NCI-H187 (cell line): ENCODE measurements at regions not wholly inside any gene's neighbourhood (a gene's known extent, or its start where the extent isn't known, plus 50 kb on each side); places are given as distances from the start of the nearest gene placed in this dataset.

Source experiments
- DNase-seq, 2 experiments: peaks; one replicate each; lab custom pipeline; 2025; lab: John Stamatoyannopoulos, UW

DNA sequence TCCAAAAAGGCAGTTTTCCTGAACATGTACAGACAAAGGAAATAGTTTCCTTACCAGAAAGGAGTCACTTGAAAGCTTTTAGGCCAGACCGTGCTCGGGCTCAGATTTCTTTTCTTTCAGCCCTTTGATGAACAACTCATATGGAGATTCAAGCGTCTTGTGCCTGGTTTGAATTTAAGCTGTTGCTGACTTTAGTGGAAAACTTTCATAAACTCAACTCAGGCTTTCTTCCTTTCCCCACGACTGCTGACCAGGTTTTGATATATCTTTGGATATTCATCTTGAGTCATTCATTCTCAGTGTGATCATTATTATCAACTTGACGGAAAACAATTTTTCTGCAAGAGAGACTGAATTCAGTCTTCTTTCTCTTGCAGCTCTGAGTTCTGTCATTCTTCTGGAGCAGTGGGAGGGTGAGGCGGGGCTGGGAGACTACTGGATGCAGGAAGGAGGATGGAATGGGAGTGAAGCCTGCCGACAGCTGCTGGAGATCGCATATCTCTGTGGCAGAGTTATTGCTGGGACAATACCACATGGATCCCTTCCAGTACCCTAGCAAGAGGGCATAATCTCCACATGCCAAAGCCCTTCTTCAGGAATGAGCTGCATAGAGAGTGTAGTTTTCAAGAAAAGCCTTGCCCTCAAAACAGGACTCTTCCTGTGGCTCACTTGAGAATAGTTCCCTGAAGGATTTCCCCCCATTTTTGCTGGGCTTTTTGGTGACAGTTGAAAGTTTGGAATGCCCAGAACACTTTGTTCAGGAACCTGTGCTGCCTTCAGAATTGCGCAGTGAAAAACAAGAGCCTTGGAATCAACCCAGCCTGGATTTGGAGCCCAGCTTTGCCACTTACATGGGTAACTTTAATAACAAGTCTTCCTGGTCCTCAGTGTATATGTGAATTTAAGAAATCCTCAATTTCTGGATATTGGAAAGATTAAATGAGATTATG lies 364.4 kb downstream of the ZNF521 start:
- DNase-seq, result no peak

DNA sequence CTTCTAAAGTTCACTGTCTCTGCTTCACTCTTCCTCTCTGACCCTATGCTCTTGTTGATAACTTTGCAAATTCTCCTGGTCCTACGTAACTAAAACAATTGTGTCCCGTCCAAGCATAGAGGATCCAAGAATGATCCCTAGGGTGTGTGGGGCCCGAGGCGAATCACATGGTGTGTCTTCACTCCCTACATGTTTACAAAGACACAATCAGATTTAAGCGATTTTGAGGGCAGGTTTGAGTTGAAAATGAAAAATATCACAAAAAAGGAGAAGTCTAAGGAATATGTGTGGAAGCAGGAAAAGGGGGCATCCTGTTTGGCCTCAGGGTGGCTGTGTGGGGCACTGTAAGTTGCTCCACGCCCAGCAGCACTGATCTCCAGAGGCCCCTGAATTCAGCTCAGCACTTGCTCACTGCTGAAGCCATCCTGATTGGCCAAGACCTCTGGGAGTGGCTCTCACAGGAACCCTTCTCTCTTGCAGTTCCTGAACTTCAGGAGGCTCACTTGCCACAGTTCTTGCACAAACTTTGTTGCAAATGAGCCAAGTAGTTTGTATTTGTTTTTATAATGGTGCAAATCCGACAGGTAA lies 363.6 kb downstream of the ZNF521 start:
- DNase-seq, result no peak

DNA sequence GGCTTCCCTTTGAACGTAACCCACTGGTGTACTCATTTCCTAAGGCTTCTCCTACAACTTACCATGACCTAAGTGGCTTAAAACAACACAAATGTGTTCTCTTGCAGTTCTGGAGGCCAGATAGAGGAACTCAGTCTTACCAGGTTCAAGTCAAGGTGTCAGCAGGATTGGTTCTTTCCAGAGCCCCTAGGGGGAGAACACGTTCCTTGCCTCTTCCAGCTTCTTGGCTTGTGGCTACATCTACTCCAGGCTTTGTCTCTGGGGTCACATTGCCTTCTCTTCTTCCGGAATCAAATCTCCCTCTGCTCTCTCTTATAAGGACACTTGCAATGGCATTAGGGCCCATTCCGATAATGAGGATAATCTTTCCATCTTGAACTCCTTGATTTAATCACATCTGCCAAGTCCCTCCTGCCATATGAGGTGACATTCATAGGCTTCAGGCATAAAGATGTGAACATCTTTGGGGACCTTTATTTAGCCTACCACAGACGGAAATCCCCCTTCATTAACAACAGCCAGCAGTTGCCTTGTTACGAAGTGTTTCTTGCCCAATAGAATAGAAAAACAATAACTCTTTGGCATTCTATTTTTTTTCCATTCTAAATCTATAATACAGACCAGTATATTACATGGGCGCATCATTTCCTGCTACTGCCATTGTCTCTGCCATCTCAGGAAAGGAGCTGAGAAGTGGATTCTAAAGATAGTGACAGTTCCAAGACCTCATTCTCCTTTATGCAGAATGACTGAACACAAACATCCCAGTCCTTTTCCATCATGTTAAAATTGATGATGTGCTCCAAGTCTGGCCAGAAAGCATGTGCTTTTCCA lies 362.0 kb downstream of the ZNF521 start:
- DNase-seq, result no peak

DNA sequence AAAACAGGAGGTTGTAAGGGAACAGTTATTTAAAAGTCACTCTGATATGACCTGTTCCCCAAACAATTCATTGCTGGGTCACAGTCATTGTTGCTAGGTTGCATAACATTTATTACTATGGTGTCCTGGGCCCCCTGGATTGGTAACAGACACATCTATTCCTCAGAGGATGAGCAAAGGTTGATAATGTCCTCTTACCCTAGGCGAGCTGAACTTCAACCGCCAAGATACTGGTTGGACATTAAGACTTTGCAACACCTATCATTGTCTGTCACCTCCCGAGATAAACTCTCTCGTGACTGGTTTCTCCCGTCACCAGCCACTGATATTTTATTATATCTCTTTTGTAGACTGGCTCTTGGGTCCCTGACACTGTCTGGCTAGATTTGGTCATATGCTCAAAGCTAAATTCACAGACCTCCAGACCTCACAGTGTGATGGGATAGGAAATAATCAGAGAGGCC lies 361.3 kb downstream of the ZNF521 start:
- no peak for DNase-seq

DNA sequence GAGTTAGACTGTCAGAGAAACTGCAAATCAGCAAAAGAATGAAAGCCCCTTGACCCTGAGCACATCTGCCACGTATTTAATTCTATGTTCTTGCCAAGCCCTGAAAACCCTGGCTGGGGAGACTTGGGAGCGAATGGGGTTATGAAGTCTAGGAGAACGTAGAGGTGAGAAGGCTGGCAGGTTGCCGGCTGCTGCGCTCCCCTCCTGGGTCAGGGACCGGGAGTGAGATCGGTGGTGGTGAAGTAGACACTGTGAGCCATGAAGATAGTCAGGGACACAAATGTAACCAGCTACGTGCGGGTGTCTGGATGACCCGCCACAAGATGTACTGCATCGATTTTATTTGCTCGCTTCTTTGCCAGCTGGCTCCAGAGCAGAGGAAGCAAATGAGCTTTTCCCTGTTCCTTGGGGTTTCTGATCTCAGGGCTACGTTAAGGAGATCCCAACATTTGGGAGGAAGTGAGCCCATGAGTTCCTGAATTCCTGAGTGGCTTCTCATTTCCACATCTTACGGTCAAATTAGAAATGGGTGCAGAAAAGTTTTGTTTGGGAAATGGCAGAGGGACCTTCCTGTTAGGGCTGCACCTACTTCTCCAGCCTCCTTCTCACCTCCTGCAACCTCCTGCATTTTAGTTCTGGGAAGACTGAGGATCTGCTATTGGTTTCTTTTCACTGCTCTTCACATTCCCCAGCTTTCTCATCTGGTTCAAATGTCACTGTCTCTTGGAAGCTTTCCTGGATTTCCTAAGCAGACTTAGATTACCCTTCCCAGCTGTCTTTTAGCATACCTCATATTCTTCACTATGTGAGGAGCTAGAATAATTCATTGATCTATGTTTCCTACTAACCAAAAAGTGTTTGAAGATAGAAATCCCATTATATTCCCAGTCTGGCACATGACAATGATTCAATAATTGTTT lies 360.6 kb downstream of the ZNF521 start:
- DNase-seq, result no peak

DNA sequence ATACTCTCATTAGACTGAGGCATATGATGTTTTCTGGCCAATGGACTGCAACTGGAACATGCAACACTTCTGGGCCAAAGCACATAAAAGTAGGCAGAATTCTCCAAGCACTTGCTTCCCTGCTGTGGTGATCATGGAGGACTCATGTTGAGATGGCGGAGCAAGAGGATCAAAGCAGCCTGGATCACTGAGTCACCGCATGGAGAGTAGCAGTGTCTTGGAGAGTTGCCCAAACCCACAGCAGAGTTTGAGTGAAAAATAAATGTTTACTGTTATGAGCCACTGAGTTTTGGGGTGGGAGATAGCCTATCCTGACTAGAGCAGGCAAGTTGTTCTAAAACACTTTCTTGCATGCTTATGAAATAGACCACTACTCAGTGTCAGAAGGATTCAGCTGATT lies 359.5 kb downstream of the ZNF521 start:
- DNase-seq, result no peak

DNA sequence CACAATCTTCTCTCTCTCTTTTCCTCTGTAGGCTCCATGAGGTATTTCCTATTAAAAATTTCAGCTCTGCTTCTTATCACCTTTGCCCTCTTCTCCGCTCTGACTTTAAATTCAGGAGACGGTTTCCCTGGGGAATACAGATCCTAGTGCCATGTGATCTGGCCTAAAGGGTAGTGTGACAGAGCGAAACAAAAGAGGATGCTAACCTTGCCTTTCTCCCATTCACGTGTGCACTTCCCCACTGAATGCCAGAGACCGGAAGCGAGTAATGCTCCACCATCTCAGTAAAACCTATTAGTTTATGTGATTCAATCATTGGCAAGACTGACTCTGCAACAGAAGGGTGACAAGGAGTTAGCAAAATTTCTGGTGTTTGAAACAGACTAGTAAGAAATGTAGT lies 358.3 kb downstream of the ZNF521 start:
- no peak for DNase-seq

DNA sequence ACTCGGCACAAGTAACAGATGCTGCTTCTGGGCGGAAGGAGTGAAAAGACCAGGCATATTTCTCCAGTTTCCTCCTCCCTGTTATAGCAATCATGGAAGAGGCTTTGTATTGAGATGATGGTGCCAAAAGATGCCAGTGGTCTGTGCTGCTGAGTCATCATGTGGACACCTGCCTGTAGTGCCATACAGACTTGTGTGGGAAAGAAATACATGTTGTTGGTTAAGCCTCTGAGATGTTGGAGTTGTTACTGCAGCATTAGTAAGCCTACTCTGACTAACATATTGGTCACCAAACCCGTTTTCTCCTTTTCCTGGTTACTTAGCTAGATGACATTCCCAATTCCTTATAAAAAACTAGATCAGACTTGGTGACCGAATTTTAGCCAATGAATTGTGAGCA lies 356.9 kb downstream of the ZNF521 start:
- no peak for DNase-seq

DNA sequence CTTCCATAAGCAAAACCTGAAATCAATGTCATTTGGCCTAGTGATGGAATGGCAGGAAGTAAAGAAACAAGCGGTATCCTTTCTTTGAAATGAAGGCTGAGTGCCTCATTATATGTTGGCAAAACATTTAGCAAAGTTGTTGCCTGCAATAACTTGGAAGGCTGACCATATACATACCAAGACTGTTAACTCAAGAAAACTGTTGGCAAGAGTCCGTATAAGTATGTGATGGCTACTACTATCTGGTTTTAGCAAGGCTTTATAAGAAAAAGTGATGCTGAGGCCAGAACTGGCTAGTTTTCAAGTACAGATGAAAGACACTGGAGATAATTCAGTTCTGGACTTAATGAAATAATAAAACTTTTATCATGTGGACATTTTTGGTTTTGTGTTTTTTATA lies 356.2 kb downstream of the ZNF521 start:
- no peak for DNase-seq

DNA sequence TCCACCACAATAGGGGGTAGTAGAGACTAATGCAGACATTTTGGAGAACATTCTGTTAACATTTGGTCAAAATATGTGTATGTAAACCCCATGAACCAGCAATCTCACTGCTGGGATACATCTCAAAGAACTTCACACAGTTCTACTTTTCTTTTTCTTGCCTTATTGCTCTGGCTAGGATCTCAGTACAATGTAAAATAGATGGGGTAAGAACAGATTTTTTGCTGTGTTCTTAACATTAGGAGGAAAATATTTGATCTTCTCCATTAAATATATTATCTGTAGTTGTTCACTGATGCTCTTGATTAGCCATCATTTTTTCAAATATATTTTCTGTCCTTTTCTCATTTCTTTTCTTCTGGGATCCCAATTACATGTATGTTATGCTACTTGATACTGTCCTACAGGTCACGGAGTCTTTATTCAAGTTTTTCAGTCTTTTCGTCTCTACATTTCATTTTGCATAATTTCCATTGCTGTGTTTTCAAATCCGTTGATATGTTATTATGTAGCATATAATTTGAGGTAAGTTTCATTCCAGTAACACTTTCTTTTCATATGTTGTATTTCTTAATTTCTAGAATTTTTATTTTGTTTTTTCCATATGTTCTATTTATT lies 352.2 kb downstream of the ZNF521 start:
- DNase-seq, result no peak

DNA sequence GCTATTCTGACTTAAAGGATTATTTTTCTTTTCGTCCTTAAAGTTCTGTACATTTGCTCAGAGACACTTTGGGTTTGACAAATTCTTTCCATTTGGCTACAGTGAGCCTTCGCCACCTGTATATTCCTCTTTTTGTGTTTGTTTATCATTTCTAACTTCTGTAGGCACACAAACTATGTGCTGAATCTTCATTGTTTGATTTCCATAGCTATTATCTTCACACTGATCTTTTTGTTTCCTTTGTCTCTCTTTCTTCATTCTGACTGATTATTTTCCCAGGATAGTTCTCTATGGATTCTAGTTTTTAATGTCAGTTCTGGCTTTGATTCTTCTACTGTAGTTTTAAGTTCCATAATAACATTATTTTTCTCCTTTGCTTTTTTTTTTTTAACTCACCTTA lies 350.2 kb downstream of the ZNF521 start:
- no peak for DNase-seq

DNA sequence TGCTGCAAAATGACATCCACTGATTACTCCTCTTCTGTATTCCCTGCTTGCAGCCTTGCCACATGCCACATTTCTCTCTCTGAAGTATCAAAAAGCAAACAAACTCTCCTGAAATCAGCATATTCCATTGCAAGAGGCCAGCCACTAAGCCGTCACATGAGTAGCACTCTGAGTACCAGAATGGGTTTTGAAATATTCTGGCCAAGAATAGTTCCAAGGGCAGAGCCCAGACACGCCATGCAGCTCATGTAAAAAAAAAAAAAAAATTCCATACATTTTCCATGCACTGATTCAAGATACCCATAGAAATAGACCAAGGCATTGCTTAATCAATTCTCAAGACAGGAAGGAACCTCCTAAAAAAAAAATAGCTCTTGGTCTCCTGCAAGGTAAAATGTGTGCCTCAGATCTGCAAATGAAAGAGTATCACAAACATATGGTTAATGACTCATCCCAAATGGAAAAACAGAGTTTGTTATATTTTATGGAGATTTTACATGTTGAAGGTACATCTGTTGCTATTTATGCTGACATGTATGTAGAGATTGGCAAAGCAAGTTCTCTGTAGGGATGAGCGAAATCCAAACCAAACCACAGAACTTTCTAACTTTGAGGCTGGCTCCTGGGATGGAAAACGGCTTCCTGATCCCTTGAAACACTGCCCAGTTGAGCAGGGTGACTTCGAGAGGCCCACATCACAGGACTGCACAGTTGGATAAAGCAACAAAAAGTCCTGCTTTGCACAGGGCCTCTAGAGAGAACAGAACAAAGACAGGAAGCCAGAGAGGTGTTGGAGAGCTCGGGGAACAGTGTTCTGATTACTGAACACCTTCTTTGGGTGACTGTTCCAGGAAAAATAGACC lies 346.2 kb downstream of the ZNF521 start:
- peak in 1 of 2 experiments; percentile 52 for DNase-seq

DNA sequence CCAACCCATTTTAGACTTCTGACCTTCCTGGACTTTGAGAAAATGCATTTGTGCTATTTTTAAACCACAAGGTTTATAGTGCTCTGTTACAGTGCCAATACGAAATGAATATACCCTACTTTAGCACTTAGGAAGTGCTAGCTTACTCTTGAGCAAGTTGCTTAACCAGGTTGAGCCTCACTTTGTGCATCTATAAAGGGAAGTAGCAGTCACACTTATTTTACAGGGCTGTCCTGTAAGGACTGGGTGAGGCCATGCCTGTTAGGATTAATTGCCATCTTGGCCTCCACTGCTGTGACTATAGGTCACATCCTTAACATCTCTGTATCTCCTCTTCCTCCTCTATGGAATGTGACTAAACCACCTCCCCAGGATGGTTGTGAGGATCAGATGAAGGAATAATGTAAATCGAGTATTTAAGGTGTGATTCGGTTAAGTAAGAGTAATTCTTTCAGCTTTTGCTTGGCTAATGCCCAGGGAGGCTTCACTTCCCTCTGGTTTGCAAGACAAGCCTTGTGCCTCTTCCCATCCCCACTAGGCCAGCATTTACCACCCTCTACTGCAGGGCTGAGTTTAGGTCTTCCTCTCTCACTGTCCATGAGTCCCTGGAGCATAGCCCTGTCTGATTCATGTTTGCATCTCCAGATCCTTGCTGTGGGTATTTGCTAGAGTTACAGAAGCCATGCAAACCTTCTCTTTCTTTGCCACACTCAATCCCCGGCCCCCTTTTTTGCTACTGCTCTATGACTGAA lies 341.2 kb downstream of the ZNF521 start:
- DNase-seq, result no peak
